Activated CD4-positive, alpha-beta T cell treated with anti-CD3 and anti-CD28 coated beads for 24 hours (primary cell): ENCODE measurements at regions not wholly inside any gene's neighbourhood (a gene's known extent, or its start where the extent isn't known, plus 50 kb on each side); places are given as distances from the start of the nearest gene placed in this dataset.

ENCODE experiments used
- DNase-seq, 2 donors: peaks; one replicate each; pipeline ENCODE4 v3.0.0-alpha.2; 2020; ENCODE audit warnings: low read depth in 2 of 2

DNA sequence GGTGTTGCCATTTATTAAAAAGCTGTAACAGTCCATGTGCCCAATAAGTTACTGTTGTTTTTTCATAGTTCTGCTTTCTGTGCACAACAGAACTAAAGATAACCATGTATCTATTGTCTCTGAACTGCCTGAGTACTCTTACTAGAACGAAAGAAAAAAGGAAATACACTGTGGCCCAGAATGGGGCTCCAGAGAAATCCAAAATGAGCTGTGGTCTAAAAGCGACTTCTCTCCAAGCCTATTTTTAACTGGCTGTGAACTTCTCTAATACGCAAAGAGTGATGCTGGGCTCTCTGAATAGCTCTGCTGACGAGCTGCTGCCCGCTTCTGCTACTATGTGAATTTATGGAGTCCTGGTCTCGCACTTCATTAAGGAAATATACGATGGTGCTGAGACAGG lies 56.2 kb upstream of the LPP start:
- DNase-seq: no peak

DNA sequence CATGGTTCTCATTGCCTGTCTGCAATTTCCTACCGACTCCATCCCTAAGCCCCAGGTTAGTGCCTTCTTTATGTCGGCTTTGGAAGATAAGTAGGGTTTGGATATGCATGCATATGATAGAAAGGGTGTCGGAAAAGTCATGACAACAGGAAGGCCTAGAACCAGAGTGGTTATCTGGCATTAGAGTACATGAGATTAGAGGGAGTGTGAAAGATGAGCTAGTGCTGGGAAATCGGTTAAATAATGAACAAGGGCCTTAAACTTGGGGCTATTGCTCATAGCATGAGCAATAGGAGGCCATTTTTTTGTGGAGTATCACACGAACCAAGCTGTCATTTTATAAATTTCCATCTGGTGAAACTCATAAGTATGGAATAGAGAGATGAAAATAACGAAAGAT lies 54.0 kb upstream of the LPP start:
- DNase-seq: no peak

DNA sequence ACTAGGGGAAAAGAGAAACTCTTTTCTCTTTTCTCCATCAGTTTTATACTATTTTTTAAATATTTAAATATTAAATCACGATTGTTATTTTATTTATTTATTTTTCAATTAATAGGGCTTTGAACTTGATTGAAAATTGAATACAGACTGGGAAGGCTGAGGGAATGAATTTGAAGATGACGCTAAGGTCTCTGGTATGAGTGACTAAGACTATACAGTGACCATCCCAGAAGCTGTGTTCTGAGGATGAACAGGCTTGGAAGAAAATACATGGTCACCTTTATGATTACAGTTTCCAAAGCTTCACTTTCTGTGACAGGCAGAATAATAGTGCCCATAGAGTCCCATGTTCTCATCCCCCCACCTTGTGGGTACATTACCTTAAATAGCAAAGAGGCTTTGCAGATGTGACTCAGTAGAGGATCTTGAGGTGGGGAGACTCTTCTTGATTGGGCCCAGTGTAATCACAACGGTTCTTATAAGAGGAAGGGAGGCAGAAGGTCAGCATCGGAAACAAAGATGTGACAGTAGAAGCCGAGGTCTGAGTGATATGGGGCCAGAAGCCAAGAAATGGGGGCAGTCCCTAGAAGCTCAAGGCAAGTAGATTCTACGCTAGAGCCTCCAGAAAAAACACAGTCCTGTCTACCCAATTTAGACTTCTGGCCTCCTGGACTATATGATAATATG lies 51.0 kb upstream of the LPP start:
- DNase-seq: no peak

DNA sequence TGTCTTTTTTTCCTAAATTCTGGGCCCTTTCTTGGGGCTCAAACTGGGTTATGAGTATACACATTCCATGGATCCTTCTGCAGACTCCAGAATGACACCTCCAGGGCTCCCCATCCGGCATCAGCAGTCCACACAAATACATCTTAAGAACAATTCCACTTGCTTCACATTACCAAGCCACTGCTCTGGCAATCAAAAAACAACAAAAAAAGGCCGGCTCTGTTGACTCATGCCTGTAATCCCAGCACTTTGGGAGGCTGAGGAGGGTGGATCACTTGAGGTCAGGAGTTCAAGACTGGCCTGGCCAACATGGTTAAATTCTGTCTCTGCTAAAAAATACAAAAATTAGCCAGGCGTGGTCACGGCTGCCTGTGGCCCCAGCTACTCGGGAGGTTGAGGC lies 49.9 kb upstream of the LPP start:
- DNase-seq: no peak
